Thyroid gland (tissue), 4 donors: ENCODE measurements at regions not wholly inside any gene's neighbourhood (a gene's known extent, or its start where the extent isn't known, plus 50 kb on each side); places are given as distances from the start of the nearest gene placed in this dataset.

ENCODE experiments used
- CTCF ChIP-seq, 6 experiments: fragments of 200-600 bp in 3 of 6; fragments of 450-650 bp in 3 of 6; sonication (generic) in 3 of 6; IDR thresholded peaks; one replicate each; pipeline ENCODE4 v1.5.1; 2016 to 2019; ENCODE audit warnings: antibody characterized with exemption in 6 of 6, mild to moderate bottlenecking in 2 of 6, inconsistent platforms in 1 of 6, moderate library complexity in 1 of 6
- POLR2A ChIP-seq, 2 donors: fragments of 450-650 bp; IDR thresholded peaks; one replicate each; pipeline ENCODE4 v1.6.1; 2017; ENCODE audit warnings: antibody characterized with exemption in 2 of 2, mild to moderate bottlenecking in 2 of 2, moderate library complexity in 1 of 2

DNA sequence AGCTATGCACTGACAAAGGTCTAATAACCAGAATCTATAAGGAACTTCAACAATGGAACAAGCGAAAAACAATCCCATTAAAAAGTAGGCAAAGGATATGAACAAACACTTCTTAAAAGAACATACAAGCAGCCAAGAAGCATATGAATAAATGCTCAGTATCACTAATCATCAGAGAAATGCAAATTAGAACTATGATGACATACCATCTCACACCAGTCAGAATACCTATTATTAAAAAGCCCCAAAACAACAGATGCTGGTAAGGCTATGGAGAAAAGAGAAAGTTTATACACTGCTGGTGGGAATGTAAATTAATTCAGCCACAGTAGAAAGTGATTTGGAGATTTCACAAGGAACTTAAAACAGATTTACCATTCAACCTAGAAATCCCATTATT, 211.8 kb downstream of the EDN1 start:
- TF ChIP-seq POLR2A (IDR thresholded peaks at IDR 0.05) (no peak), CTCF (IDR thresholded peaks at IDR 0.05) (no peak)
